ENCODE measurements at regions not wholly inside any gene's neighbourhood (a gene's known extent, or its start where the extent isn't known, plus 50 kb on each side); places are given as distances from the start of the nearest gene placed in this dataset.

GRCh38 chr2:16461672-16462071 lies 204.0 kb downstream of the CYRIA start:
- H3K14ac ChIP-seq (ENCODE audit: insufficient read depth, low read length), result no peak overlapping the region
- no peak for DNase-seq
- H3K56ac ChIP-seq (ENCODE audit: insufficient read length, low read depth, low read length), result no peak overlapping the region
- H3T11ph ChIP-seq (ENCODE audit: low read length), result no peak overlapping the region
- H3K79me2 ChIP-seq (ENCODE audit: insufficient read depth, low read length), result no peaks in the 10 kb centered on the region
- Mint-ChIP-seq H3K4me3 (no peak overlapping the region), H3K4me1 (0 out of 4 replicates have a peak, but pooled peaks cover 3% of the 10 kb centered on the region in 2 experiments), H3K27me3 (ENCODE audit: low read depth) (no peaks in the 10 kb centered on the region), H3K36me3 (ENCODE audit: insufficient read depth in 1 of 3, low read depth in 3 of 3) (no peaks in the 10 kb centered on the region), H3K9me3 (no peaks in the 10 kb centered on the region; a peak in 1 of 5 replicates), H3K27ac (no peak overlapping the region)
- no peaks in the 10 kb centered on the region for H3K27me3 ChIP-seq (ENCODE audit: insufficient read depth, low read length)
- no peak overlapping the region for H3K9ac ChIP-seq (ENCODE audit: extremely low read depth, insufficient read length, low read length)
- H2BK20ac ChIP-seq (ENCODE audit: low read depth, low read length, poor library complexity, severe bottlenecking), result no peak overlapping the region
- H3K4ac ChIP-seq (ENCODE audit: low read depth, low read length), result no peak overlapping the region
- H3K23me2 ChIP-seq (ENCODE audit: insufficient read length, low read depth, low read length, poor library complexity, severe bottlenecking), result no peaks in the 10 kb centered on the region
- no peak overlapping the region for H3K4me2 ChIP-seq (ENCODE audit: insufficient read depth, insufficient read length, low read length)
- no peak overlapping the region for H2BK12ac ChIP-seq (ENCODE audit: insufficient read length, low read depth, low read length)
- no peak overlapping the region for H3K23ac ChIP-seq (ENCODE audit: insufficient read length, low read depth, low read length)
- no peak overlapping the region for H3K18ac ChIP-seq (ENCODE audit: insufficient read length, low read depth, low read length)
- no peaks in the 10 kb centered on the region for H3K4me1 ChIP-seq (ENCODE audit: insufficient read depth, low read length)
- H4K5ac ChIP-seq (ENCODE audit: insufficient read length, low read depth, low read length), result no peak overlapping the region
- no peak overlapping the region for H4K91ac ChIP-seq (ENCODE audit: insufficient read length, low read depth, low read length)
- H3K27ac ChIP-seq (ENCODE audit: insufficient read length, low read depth, low read length), result no peak overlapping the region
- H4K20me1 ChIP-seq (ENCODE audit: control insufficient read depth, insufficient read depth, insufficient read length), result no peaks in the 10 kb centered on the region
- no peaks in the 10 kb centered on the region for H3K79me1 ChIP-seq (ENCODE audit: insufficient read depth, low read depth, low read length, poor library complexity, severe bottlenecking)
- H4K8ac ChIP-seq (replicated peaks; ENCODE audit: insufficient read length, low read depth, low read length), result no peak overlapping the region
- no peak overlapping the region for H2AFZ ChIP-seq (ENCODE audit: low read length)
- peak; percentile 54 for TF ChIP-seq CTCF (conservative IDR thresholded peaks at IDR 0.05)
- H2BK120ac ChIP-seq (ENCODE audit: low read depth, low read length, poor library complexity, severe bottlenecking), result no peak overlapping the region
- H2AK5ac ChIP-seq (ENCODE audit: insufficient read length, low read length), result no peak overlapping the region
- no CpG with 5 or more reads among the region's 4 CpGs for WGBS (ENCODE audit: extremely low coverage, insufficient read length, low lambda C conversion rate)
- no peak overlapping the region for H2BK15ac ChIP-seq (ENCODE audit: low read depth, low read length)
- H3K9me3 ChIP-seq (ENCODE audit: control insufficient read depth, low read depth, low read length), result no peaks in the 10 kb centered on the region
- no peak overlapping the region for H2BK5ac ChIP-seq (ENCODE audit: insufficient read length, low read length)

Data from H9 (cell line).